ENCODE measurements at regions not wholly inside any gene's neighbourhood (a gene's known extent, or its start where the extent isn't known, plus 50 kb on each side); places are given as distances from the start of the nearest gene placed in this dataset.

DNA sequence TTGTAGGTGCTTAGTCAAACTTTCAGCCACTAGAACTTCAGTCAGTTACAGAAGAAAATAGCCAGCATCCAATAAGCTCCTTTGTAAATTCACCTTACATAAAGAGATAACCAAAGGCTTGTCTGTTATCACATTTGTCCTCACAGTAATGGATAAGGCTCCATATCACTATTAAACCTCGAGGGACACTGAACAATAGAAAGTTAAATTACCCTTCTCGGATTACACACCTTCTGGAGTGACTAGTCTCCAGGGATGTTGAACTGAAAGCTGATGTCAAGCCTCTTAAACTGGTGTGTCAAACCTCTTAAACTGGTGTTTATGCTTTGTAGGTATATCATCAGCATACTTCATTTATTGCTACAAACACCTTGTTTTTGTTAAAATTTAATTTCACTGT is 639.0 kb downstream of the CENPC start:
- TF ChIP-seq POLR2A (IDR thresholded peaks at IDR 0.05), result no peak
- TF ChIP-seq, protein P1, sequence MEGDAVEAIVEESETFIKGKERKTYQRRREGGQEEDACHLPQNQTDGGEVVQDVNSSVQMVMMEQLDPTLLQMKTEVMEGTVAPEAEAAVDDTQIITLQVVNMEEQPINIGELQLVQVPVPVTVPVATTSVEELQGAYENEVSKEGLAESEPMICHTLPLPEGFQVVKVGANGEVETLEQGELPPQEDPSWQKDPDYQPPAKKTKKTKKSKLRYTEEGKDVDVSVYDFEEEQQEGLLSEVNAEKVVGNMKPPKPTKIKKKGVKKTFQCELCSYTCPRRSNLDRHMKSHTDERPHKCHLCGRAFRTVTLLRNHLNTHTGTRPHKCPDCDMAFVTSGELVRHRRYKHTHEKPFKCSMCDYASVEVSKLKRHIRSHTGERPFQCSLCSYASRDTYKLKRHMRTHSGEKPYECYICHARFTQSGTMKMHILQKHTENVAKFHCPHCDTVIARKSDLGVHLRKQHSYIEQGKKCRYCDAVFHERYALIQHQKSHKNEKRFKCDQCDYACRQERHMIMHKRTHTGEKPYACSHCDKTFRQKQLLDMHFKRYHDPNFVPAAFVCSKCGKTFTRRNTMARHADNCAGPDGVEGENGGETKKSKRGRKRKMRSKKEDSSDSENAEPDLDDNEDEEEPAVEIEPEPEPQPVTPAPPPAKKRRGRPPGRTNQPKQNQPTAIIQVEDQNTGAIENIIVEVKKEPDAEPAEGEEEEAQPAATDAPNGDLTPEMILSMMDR (IDR thresholded peaks at IDR 0.05), result no peak

All from ovary (tissue), 3 donors.